Uterus (tissue), 3 donors: ENCODE measurements at regions not wholly inside any gene's neighbourhood (a gene's known extent, or its start where the extent isn't known, plus 50 kb on each side); places are given as distances from the start of the nearest gene placed in this dataset.
"Not testable (repeated sequence)": the region's sequence is repeated elsewhere in the genome, so short reads cannot be mapped to it uniquely, and the experiment has no call there.

Source experiments
- DNase-seq, 2 donors: peaks; one replicate each; pipeline ENCODE4 v3.0.0-alpha.2; 2019 to 2020
- H3K27ac ChIP-seq, 2 donors: fragments of 200-600 bp; sonication (generic); 1 replicate in 1 of 2; 2 replicates in 1 of 2; pipeline ENCODE4 v1.5.1; 2016 to 2018
- H3K27me3 ChIP-seq, 2 donors: fragments of 200-600 bp; sonication (generic); one replicate each; pipeline ENCODE4 v1.5.1; 2018 to 2019; ENCODE audit warnings: control low read depth in 1 of 2
- H3K36me3 ChIP-seq, 2 donors: fragments of 200-600 bp; sonication (generic); one replicate each; pipeline ENCODE4 v1.5.1; 2019; ENCODE audit warnings: control low read depth in 1 of 2
- H3K4me1 ChIP-seq, 2 donors: fragments of 200-600 bp; sonication (generic); one replicate each; pipeline ENCODE4 v1.5.1; 2018 to 2019; ENCODE audit warnings: control low read depth in 1 of 2
- H3K4me3 ChIP-seq, 2 donors: fragments of 200-600 bp; sonication (generic); 1 replicate in 1 of 2; 2 replicates in 1 of 2; pipeline ENCODE4 v1.5.1; 2018 to 2019; ENCODE audit warnings: mild to moderate bottlenecking in 1 of 2
- H3K9me3 ChIP-seq, 2 donors: fragments of 200-600 bp; sonication (generic); one replicate each; pipeline ENCODE4 v1.5.1; 2019; ENCODE audit warnings: control low read depth in 1 of 2
- POLR2A ChIP-seq, 2 donors: fragments of 450-650 bp; IDR thresholded peaks; one replicate each; pipeline ENCODE4 v1.6.1; 2016; ENCODE audit warnings: antibody characterized with exemption in 2 of 2, mild to moderate bottlenecking in 1 of 2, moderate library complexity in 1 of 2
- intact Hi-C: fragments of 100-400 bp; cut with DNase I; formaldehyde crosslinking; loops from one replicate; pipeline ENCODE4 v1.15.1; 2023; ENCODE audit warnings: low total_unique reads
- TF ChIP-seq, protein P1 (sequence below), 4 experiments: fragments of 200-600 bp in 2 of 4; fragments of 450-650 bp in 2 of 4; sonication (generic) in 2 of 4; IDR thresholded peaks; one replicate each; pipeline ENCODE4 v1.5.1; 2016 to 2019; ENCODE audit warnings: antibody characterized with exemption in 4 of 4, mild to moderate bottlenecking in 2 of 4, moderate library complexity in 1 of 4
- donor health status: DM: yes; HTN: yes; CAD: no.

DNA sequence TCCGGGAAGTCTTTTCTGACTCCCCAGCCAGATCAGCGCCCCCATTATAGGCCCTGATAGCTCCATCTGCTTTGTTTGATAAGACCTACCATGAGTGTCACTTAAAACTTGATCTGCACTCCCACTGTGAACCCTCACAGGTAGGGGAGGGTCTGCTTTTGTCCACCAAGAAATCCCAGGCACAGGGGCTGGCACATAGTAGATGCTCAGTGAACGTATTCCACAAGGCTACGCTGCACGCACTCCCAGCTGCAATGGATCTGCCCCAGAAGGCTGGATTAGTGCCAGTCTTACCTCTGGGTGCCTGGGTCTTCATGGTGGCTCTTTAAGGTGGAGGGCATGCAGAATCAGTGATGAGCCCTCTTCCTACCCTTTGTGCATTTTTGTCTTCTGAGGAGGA lies 447.1 kb downstream of the PTPRU start:
- H3K4me1 ChIP-seq: no peaks in the 10 kb centered on the region
- no peak for DNase-seq
- no peak for TF ChIP-seq POLR2A (IDR thresholded peaks at IDR 0.05)
- TF ChIP-seq, protein P1, sequence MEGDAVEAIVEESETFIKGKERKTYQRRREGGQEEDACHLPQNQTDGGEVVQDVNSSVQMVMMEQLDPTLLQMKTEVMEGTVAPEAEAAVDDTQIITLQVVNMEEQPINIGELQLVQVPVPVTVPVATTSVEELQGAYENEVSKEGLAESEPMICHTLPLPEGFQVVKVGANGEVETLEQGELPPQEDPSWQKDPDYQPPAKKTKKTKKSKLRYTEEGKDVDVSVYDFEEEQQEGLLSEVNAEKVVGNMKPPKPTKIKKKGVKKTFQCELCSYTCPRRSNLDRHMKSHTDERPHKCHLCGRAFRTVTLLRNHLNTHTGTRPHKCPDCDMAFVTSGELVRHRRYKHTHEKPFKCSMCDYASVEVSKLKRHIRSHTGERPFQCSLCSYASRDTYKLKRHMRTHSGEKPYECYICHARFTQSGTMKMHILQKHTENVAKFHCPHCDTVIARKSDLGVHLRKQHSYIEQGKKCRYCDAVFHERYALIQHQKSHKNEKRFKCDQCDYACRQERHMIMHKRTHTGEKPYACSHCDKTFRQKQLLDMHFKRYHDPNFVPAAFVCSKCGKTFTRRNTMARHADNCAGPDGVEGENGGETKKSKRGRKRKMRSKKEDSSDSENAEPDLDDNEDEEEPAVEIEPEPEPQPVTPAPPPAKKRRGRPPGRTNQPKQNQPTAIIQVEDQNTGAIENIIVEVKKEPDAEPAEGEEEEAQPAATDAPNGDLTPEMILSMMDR (IDR thresholded peaks at IDR 0.05): no peak
- H3K9me3 ChIP-seq: no peaks in the 10 kb centered on the region
- intact Hi-C loops: no loop called here
- no peak overlapping the region for H3K27ac ChIP-seq
- no peak overlapping the region for H3K4me3 ChIP-seq
- no peaks in the 10 kb centered on the region for H3K36me3 ChIP-seq
- H3K27me3 ChIP-seq: no peaks in the 10 kb centered on the region

DNA sequence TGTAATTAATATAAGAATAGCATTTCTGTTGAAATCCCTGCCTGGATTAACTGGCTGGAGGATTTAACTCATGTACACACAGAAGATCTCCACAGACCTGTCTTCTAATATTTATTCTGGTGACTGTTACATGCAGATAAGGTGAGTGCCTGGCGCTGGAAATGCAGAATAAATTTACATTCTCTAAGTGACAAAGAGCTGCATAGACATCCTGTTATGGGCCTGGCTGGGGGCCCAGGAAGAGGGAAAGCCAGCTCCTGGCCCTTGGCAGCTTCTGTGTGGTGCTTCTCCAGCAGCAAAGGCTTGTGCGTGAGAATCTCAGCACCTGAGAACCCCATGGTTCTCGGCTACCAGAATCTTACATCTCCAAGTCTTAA lies 446.6 kb downstream of the PTPRU start:
- H3K4me1 ChIP-seq: no peaks in the 10 kb centered on the region
- H3K9me3 ChIP-seq: no peaks in the 10 kb centered on the region
- no peaks in the 10 kb centered on the region for H3K36me3 ChIP-seq
- H3K27ac ChIP-seq: no peak overlapping the region
- TF ChIP-seq POLR2A (IDR thresholded peaks at IDR 0.05): no peak
- TF ChIP-seq, protein P1 (IDR thresholded peaks at IDR 0.05): no peak
- H3K4me3 ChIP-seq: no peak overlapping the region
- no peak for DNase-seq
- H3K27me3 ChIP-seq: no peaks in the 10 kb centered on the region
- intact Hi-C loops: no loop called here

DNA sequence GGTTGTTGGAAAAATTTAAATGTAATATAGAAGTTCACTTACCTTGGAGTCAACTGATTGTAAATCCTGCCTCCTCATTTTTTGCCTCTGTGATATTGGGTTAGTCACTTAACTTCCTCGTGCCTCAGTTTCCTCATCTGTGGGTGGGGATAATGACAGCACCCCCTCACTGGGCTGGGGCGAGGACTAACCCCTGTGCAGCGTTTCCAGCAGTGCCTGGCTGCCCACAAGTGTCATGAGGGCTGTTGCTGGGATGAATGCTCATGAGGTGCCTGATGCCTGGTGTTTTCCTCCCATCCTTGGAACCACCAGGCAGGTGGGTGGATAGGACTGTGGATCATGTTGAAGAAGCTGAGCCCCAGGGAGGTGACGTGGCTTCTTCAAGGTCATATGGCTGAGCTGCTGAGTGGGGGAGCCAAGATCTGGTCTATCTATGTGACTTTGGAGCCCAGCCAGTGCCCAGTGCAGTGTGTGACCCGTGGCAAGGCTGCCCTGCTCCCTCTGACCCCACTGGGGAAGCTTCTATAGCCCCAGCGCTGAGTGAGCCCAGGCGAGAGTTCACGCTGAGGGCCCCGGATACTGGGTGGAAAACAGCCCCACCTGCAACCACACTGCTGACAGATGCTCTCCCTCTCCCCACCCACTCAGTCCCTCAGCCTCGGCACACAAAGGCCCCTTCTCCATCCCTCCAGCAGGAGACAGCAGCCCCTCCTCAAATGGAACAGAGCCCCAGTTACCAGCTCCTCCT lies 446.0 kb downstream of the PTPRU start:
- no peaks in the 10 kb centered on the region for H3K27me3 ChIP-seq
- H3K36me3 ChIP-seq: no peaks in the 10 kb centered on the region
- TF ChIP-seq POLR2A (IDR thresholded peaks at IDR 0.05): no peak
- TF ChIP-seq, protein P1 (IDR thresholded peaks at IDR 0.05): no peak
- no peak for DNase-seq
- intact Hi-C loops: no loop called here
- H3K27ac ChIP-seq: no peak overlapping the region
- no peaks in the 10 kb centered on the region for H3K9me3 ChIP-seq
- H3K4me3 ChIP-seq: no peak overlapping the region
- H3K4me1 ChIP-seq: no peaks in the 10 kb centered on the region

DNA sequence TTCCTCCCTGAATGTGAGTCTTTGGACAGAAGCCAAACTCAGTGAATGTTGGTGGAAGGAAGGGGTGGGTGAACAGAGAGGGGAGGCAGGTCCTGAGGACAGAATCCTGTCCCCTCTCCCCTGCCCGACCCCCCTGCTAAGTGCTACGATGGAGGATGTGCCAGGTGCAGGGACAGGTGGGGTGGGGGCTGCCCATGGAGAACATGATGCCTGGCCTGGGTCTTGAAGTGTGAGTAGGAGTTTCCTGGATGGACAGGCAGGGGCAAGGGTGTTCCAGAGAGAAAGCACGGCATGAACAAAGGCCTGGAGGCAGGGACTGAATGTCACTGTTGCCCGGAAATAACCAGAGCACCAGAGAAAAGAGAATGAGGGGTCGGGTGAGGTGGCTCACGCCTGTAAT lies 445.1 kb downstream of the PTPRU start:
- H3K27ac ChIP-seq, H3K9me3 ChIP-seq, H3K4me1 ChIP-seq, DNase-seq, H3K27me3 ChIP-seq, H3K4me3 ChIP-seq, intact Hi-C loops, H3K36me3 ChIP-seq: not testable (repeated sequence)

DNA sequence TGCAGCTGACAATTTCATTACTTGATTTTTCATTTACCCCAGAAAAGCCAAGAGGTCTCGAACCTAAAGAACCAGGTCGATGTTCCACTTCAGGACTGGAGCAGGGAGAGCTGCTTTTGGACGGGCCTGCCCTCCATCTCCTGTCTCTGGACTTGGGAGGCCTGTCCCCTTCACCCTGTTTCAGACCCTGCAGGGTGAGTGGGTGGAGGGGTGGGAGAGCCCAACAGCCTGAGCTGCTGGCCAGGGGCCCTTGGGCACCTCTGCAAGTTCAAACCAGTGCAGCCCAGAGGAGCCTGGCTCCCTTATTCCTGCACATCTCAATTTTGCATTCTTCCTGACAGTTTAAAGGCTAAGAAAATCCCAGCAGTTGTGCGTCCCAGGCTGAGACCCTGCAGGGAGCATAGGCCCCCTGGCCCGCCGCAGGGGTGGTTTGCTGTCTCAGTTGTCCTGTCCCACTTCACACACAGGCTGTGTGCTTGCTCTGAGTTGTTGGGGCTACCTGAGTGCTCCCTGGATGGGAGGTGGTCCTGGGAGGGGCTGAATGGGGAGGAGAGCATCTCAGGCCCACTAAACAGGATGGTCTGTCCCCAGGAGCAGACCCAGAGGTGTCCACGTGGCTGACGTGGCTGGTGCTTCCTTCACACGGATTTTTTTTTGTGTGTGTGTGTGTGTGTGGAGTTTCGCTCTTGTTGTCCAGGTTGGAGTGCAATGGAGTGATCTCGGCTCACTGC lies 443.7 kb downstream of the PTPRU start:
- intact Hi-C loops: no loop called here
- TF ChIP-seq POLR2A (IDR thresholded peaks at IDR 0.05): no peak
- TF ChIP-seq, protein P1 (IDR thresholded peaks at IDR 0.05): no peak
- no peak overlapping the region for H3K4me3 ChIP-seq
- H3K27me3 ChIP-seq: no peaks in the 10 kb centered on the region
- no peak overlapping the region for H3K27ac ChIP-seq
- no peak for DNase-seq
- no peaks in the 10 kb centered on the region for H3K4me1 ChIP-seq
- H3K36me3 ChIP-seq: no peaks in the 10 kb centered on the region
- no peaks in the 10 kb centered on the region for H3K9me3 ChIP-seq
